LoVo (cell line): ENCODE measurements at regions not wholly inside any gene's neighbourhood (a gene's known extent, or its start where the extent isn't known, plus 50 kb on each side); places are given as distances from the start of the nearest gene placed in this dataset.
"Not testable (repeated sequence)": the region's sequence is repeated elsewhere in the genome, so short reads cannot be mapped to it uniquely, and the experiment has no call there.

Experiments used
- DNase-seq: peaks from one replicate; pipeline ENCODE4 v3.0.0-alpha.2; 2016; ENCODE audit warnings: low spot score

- no peak for DNase-seq
These were observed 199.5 kb upstream of the CLINT1 start for GRCh38 chr5:158058208-158059120.

- DNase-seq: no peak
These were observed 197.3 kb upstream of the CLINT1 start for GRCh38 chr5:158056130-158056825.

GRCh38 chr5:158055111-158055501, 196.2 kb upstream of the CLINT1 start:
- DNase-seq: no peak

- DNase-seq: no peak
These were observed 195.5 kb upstream of the CLINT1 start for GRCh38 chr5:158054223-158055110.

- DNase-seq: no peak
These were observed 192.1 kb upstream of the CLINT1 start for GRCh38 chr5:158051036-158051435.

- DNase-seq: no peak
These were observed 191.5 kb upstream of the CLINT1 start for GRCh38 chr5:158050421-158050820.

GRCh38 chr5:158049459-158049858, 190.5 kb upstream of the CLINT1 start:
- no peak for DNase-seq

- DNase-seq: no peak
These were observed 186.8 kb upstream of the CLINT1 start for GRCh38 chr5:158045696-158046095.

GRCh38 chr5:158039911-158040347, 181.0 kb upstream of the CLINT1 start:
- DNase-seq: no peak

- DNase-seq: no peak
These were observed 180.5 kb upstream of the CLINT1 start for GRCh38 chr5:158039441-158039840.

GRCh38 chr5:158036983-158037595, 178.1 kb upstream of the CLINT1 start:
- not testable (repeated sequence) for DNase-seq

GRCh38 chr5:158034586-158034985, 175.6 kb upstream of the CLINT1 start:
- not testable (repeated sequence) for DNase-seq

GRCh38 chr5:158033724-158034123, 174.8 kb upstream of the CLINT1 start:
- no peak for DNase-seq

GRCh38 chr5:158033076-158033475, 174.1 kb upstream of the CLINT1 start:
- DNase-seq: no peak

GRCh38 chr5:158032246-158032645, 173.3 kb upstream of the CLINT1 start:
- DNase-seq: no peak

- DNase-seq: no peak
These were observed 169.1 kb upstream of the CLINT1 start for GRCh38 chr5:158027806-158028775.

- DNase-seq: no peak
These were observed 167.5 kb upstream of the CLINT1 start for GRCh38 chr5:158026304-158027031.

- DNase-seq: no peak
These were observed 164.3 kb upstream of the CLINT1 start for GRCh38 chr5:158023266-158023665.

GRCh38 chr5:158022837-158023236, 163.9 kb upstream of the CLINT1 start:
- no peak for DNase-seq

GRCh38 chr5:158022393-158022792, 163.4 kb upstream of the CLINT1 start:
- DNase-seq: no peak
